ENCODE measurements at regions not wholly inside any gene's neighbourhood (a gene's known extent, or its start where the extent isn't known, plus 50 kb on each side); places are given as distances from the start of the nearest gene placed in this dataset.

DNA sequence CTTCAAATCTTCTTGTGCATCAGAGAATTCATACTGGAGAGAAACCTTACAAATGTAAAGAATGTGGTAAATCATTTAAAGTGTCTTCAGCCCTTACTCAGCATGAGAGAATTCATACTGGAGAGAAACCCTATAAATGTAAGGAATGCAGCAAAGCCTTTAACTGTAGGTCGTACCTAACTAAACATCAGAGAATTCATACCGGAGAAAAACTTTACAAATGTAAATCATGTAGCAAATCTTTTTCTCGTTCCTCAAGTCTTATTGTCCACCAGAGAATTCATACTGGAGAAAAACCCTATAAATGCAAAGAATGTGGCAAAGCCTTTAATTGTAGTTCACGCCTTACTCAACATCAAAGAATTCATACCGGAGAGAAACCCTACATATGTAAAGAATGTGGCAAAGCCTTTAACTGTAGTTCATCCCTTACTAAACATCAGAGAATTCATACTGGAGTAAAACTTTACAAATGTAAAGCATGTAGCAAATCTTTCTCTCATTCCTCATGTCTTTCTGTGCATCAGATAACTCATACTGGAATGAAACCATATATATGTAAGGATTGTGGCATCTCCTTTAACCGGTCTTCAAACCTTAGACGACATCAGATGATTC is 118.5 kb upstream of the ZNF267 start:
- H3K9ac ChIP-seq (replicated peaks in 1 of 4; ENCODE audit: extremely low read depth in 1 of 4, low read depth in 3 of 4, low read length in 3 of 4): no peak overlapping the region
- H3K18ac ChIP-seq (ENCODE audit: extremely low read depth, low read length): no peak overlapping the region
- peak; percentile 91 for TF ChIP-seq ZNF274 (IDR thresholded peaks at IDR 0.05; ENCODE audit: borderline replicate concordance, extremely low read depth, low read length)
- TF ChIP-seq, protein P1, sequence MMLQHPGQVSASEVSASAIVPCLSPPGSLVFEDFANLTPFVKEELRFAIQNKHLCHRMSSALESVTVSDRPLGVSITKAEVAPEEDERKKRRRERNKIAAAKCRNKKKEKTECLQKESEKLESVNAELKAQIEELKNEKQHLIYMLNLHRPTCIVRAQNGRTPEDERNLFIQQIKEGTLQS (IDR thresholded peaks at IDR 0.05; ENCODE audit: insufficient read depth, low read depth, low read length): no peak
- no peak for TF ChIP-seq RNF2 (IDR thresholded peaks at IDR 0.05; ENCODE audit: borderline replicate concordance, low read depth, low read length, missing control alignments, poor library complexity, severe bottlenecking)
- TF ChIP-seq JUN (IDR thresholded peaks at IDR 0.05; ENCODE audit: low read depth, low read length): no peak
- TF ChIP-seq YY1 (IDR thresholded peaks at IDR 0.05; ENCODE audit: low read depth, low read length): no peak
- no peaks in the 10 kb centered on the region for H3K79me1 ChIP-seq (ENCODE audit: low read depth, low read length)
- no peak overlapping the region for H2AK5ac ChIP-seq (ENCODE audit: low read depth, low read length)
- H3K9me3 ChIP-seq (ENCODE audit: insufficient read depth in 2 of 2, low read depth in 1 of 2, low read length in 1 of 2): peaks cover 53 to 68% of the 10 kb centered on the region in 2 experiments
- H3K56ac ChIP-seq (replicated peaks; ENCODE audit: insufficient read length, low read depth, low read length): no peak overlapping the region
- no peak overlapping the region for H4K5ac ChIP-seq (ENCODE audit: insufficient read length, low read depth, low read length)
- no peak overlapping the region for H2AFZ ChIP-seq (ENCODE audit: low read length)
- no peak overlapping the region for H2BK15ac ChIP-seq (ENCODE audit: low read length)
- POLR2A ChIA-PET (ENCODE audit: partially characterized antibody): no interaction called here
- H2BK5ac ChIP-seq (ENCODE audit: low read depth, low read length): no peak overlapping the region
- H3K27me3 ChIP-seq (replicated peaks in 1 of 4; ENCODE audit: control insufficient read depth in 3 of 4, extremely low read depth in 1 of 4, insufficient read depth in 3 of 4, low read length in 3 of 4): no peaks in the 10 kb centered on the region
- no peak overlapping the region for H3K14ac ChIP-seq (ENCODE audit: insufficient read length)
- H4K91ac ChIP-seq (replicated peaks; ENCODE audit: insufficient read length, low read length): no peak overlapping the region
- no peaks in the 10 kb centered on the region for H3K23me2 ChIP-seq (ENCODE audit: low read depth, low read length)
- H3K4me3 ChIP-seq (ENCODE audit: extremely low read depth in 1 of 4, insufficient read depth in 2 of 4, low read depth in 3 of 4, low read length in 4 of 4): no peak overlapping the region; a peak in 1 of 8 replicates
- no peak overlapping the region for H4K8ac ChIP-seq (ENCODE audit: extremely low read depth, insufficient read depth, low read length)
- H2BK12ac ChIP-seq (ENCODE audit: low read depth, low read length): no peak overlapping the region
- no peak overlapping the region for H2BK20ac ChIP-seq (ENCODE audit: low read length)
- no peak for DNase-seq (ENCODE audit: low read depth in 1 of 2, low spot score in 2 of 2)
- no peak overlapping the region for H3K27ac ChIP-seq (ENCODE audit: low read depth, low read length)
- peaks cover 0 to 11% of the 10 kb centered on the region in 2 experiments; a peak in 2 of 4 replicates for H3K79me2 ChIP-seq (ENCODE audit: control insufficient read depth in 1 of 2, insufficient read depth in 2 of 2, low read length in 2 of 2)
- H2BK120ac ChIP-seq (replicated peaks; ENCODE audit: low read depth, low read length): no peak overlapping the region
- H3K4me1 ChIP-seq (replicated peaks in 1 of 4; ENCODE audit: control insufficient read depth in 3 of 4, insufficient read depth in 4 of 4, low read length in 3 of 4): no peaks in the 10 kb centered on the region
- CTCF ChIA-PET (ENCODE audit: partially characterized antibody): no interaction called here
- peaks cover 0 to 48% (median 16%) of the 10 kb centered on the region in 4 experiments; a peak in 4 of 8 replicates for H3K36me3 ChIP-seq (ENCODE audit: control insufficient read depth in 2 of 4, insufficient read depth in 4 of 4, low read length in 3 of 4)
- FAIRE-seq: no peak
- H3K4me2 ChIP-seq (ENCODE audit: insufficient read depth in 1 of 2, low read depth in 2 of 2, low read length in 2 of 2): no peak overlapping the region
- H4K20me1 ChIP-seq (replicated peaks in 1 of 2; ENCODE audit: control insufficient read depth in 1 of 2, insufficient read depth in 2 of 2, low read length in 2 of 2): no peaks in the 10 kb centered on the region
- WGBS, 2 experiments (ENCODE audit: extremely low coverage in 1 of 2, insufficient coverage in 1 of 2, insufficient read length in 1 of 2, insufficient replicate concordance in 2 of 2, low coverage in 1 of 2, low lambda C conversion rate in 2 of 2, missing lambda C conversion rate in 1 of 2): 89% methylated on average over 7 of the region's 7 CpGs; no CpG with 5 or more reads in 1 of the 2 experiments
- H3K23ac ChIP-seq (ENCODE audit: insufficient read length): no peak overlapping the region
- no peak overlapping the region for H3K4ac ChIP-seq (replicated peaks; ENCODE audit: insufficient read length, low read depth, low read length)
